ENCODE measurements at regions not wholly inside any gene's neighbourhood (a gene's known extent, or its start where the extent isn't known, plus 50 kb on each side); places are given as distances from the start of the nearest gene placed in this dataset.

GRCh38 chr18:21997207-21998143 lies 171.9 kb upstream of the GATA6 start:
- DNase-seq: no peak

DNA sequence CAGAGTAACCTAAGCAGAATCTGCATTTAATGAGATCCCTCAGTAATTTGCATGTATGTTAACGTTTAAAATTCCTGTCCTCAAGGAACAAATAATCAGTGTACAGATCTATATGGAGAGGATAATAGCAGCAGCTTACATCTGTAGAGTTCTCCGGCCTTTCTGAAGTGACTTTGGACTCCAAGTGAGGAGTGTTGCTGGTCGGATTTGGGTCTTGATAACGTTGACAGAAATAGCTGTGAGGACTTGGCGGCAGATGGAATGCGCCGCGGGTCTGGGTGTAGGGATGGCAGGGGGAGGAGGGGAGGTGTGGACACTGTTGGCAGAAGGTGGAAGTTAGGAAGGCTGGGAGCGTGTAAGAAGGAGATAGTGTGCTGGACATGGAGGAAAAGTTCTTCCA lies 170.9 kb upstream of the GATA6 start:
- DNase-seq: no peak

DNA sequence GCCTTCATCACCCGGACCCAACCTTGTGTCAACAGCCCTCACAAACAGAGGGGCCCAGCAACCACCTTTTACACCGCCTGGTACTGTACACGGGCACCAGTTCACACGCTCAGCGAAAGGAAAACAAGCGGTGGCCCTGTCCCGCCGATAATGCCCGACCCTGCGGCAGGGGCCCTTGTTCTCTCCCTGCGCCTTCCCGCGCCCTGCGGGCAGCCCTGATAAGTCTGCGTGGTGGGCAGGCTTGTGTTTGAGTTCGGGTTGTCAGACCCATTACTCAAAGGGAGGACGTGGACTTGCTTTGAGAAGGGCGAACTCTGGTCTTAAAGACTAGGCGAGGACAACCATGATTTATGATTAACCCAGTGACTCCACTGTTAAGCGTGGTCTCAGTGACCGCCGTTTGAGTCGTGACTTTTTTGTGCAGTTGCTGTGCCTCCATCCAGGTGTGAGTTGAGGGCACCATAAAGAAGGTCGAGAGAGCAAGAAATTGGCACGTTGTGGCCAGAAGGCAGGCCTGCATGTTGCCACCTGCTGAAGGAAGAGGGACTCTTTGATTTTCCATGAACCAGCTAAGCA lies 167.4 kb upstream of the GATA6 start:
- no peak for DNase-seq

GRCh38 chr18:22005191-22005841 lies 164.1 kb upstream of the GATA6 start:
- no peak for DNase-seq

- no peak for DNase-seq
Observed at GRCh38 chr18:22006458-22006857, 162.9 kb upstream of the GATA6 start.

GRCh38 chr18:22009242-22009641 lies 160.1 kb upstream of the GATA6 start:
- no peak for DNase-seq

GRCh38 chr18:22013993-22014392 lies 155.4 kb upstream of the GATA6 start:
- no peak for DNase-seq

GRCh38 chr18:22015156-22015555 lies 154.2 kb upstream of the GATA6 start:
- no peak for DNase-seq

DNA sequence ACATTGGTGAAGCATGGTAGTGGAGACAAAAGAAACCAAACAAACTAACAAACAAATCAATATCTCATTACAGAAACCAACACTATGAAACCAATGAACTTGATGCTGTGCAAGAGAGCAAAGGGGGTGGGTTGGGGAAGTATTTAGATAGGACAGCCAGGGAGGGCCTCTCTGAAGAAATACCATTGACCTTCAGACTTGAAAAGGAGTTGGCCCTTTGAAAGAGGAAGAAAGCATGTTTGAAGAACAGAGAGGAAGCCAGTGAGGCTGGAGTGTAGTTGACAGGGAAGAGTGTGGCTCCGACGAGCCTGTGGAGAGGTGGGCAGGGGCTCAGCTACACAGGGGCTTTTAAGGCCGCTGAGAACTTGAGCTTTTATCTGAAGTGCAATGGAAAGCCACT lies 151.0 kb upstream of the GATA6 start:
- no peak for DNase-seq

GRCh38 chr18:22019193-22019592 lies 150.2 kb upstream of the GATA6 start:
- DNase-seq: no peak

DNA sequence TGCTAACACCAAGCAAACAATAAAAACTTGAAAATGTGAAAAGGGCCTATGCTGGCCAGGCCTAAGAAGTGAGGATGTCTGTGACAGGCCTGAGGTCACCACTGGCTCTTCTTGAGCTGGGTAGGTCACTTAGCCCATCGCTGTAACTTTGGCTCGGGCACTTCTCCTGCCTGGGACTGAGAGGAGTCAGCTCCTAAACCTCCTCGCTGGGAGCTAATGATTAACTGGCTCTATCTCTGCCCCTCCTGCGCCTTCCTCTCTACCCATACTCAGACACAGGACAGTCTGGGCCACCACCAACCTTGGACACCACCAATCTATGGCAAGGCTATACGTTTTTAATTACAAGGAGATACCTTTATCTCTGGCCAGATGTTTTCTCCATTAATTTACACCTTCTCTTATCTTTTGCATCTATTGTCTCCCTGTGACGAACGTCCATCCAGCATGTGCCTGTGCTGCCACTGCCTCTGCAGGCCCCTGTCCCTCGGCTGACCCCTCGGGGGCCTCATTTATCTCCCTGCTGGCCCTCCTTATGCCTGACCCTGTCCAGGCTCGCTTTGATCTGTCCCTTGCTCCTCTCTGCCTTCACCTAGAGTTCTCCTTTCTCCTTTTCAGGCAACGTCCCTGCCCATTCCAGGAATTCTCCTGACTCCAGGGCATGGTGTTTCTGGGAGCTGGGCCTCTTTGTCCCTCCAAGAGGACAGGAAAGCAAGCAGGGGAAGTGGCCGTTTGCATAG lies 149.1 kb upstream of the GATA6 start:
- DNase-seq: no peak

- DNase-seq: no peak
Observed at GRCh38 chr18:22020867-22021370, 148.5 kb upstream of the GATA6 start.

DNA sequence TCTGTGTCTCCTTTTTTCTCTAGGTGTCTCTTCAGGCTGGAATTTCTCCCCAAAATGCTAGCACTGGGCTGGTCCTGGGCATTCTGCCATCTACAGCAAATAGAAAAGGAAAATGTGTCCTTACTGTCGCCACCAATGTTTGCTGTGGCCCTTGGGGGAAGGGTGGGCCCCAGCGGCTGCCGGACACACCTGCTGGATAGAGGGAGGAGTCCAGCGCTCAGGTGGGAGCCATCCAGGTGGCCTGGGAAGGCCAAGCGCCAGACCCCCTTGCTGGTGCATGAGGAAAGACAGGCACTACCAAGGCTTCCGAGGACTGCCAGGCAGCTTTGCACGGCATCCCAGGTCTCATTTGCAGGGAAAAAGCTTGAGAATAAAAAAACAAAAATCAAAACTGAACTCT lies 147.7 kb upstream of the GATA6 start:
- no peak for DNase-seq

GRCh38 chr18:22024924-22025323 lies 144.5 kb upstream of the GATA6 start:
- DNase-seq: no peak

DNA sequence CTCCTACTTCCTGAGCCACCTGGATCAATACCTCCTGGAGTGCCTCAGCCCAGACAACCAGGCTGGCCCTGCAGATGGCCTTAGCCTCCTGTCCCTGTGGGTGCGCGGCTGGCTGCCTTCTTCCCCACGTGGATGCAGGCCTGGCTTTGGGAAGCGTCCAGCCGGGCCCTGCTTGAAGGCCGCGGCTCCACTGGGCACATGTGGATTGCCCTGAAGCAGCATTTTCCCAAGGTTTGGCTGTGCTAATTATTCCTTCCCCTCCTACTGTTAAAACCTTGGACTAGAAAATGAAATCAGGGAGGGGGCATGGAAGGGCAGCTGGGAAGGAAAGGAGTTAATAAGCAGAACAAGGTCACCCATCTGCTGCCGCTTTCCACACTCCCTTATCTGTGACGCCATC lies 143.0 kb upstream of the GATA6 start:
- DNase-seq: no peak

GRCh38 chr18:22026889-22027288 lies 142.5 kb upstream of the GATA6 start:
- DNase-seq: no peak

DNA sequence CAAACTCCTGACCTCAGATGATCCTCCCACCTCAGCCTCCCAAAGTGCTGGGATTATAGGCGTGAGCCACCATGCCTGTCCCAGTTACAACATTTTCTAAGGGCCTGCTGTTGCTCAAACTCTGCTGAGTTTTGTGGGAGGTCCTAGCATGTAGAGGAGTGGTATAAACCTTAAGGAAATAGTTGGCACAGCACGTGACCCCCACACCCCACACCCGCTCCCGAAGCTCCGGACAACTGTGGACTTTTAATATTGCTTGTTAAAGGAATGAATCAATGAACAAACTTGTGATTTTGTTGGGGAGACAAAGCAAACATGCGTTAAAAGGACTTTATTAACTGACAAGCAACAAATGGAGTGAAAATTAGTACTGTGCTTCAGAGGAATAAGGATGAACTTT lies 137.8 kb upstream of the GATA6 start:
- DNase-seq: no peak

DNA sequence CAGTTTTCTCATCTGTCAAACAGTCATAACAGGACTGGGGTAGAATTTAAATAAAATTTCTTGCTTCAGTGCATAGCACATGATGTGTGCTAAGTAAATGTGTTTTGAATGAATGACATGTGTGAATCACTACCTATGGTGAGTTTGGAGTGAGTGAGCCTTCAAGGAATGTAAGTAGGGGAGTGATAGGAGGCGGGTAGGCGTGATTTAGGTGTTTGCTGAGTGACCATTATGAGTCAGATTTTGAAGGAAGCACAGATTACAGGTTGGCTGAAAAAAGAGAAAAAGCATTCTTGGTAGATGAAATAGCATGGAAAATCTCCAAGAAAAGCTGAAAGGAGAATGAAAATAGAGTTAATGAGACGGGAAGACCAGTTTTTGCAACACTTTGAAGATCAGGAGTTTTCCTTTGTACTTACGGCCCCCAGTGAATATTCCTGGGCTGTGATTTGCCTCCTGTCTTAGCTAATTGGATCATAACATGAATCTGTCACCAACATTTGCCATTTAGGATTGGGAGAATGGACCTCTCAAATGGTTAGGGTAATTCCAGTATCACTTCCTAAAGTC lies 136.9 kb upstream of the GATA6 start:
- no peak for DNase-seq

- DNase-seq: no peak
Observed at GRCh38 chr18:22033085-22033484, 136.3 kb upstream of the GATA6 start.

- DNase-seq: no peak
Observed at GRCh38 chr18:22034276-22034675, 135.1 kb upstream of the GATA6 start.

DNA sequence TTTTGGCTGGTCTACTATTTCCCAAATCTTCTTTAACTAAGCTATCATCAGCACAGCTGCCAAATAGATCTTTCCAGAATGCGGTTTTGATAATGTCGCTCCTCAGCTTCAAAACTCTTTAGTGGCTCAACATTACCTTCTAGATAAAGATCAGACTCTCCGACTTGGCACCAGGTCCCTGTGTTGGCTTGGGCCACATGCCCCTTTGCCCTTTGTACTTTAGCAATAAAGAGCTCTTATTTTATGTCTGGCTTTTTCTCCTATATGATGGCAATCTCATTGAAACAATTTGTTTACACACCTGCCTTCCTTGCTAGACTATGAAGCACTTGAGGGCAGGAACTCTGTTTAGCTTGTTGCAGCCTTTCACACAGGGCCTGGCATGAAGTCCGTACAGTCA lies 128.9 kb upstream of the GATA6 start:
- no peak for DNase-seq

DNA sequence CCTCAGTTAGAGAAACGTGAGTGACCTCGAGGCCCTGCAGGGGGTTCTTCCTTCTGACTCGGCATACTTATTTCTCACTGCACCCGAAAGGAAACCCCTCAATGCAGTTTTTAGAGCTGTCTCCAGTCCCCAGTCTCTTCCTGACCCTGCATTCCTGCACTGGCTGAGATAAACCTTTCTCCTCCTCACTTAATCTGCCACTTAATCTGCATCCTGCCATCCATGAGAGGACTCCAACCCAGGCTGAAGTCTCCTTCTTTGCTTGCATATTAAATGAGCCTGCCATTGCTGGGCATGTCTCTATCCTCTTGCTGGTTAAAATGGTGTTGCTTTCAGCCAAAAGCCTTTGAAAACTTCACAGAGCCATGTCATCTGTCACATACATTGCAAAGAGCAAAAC lies 125.6 kb upstream of the GATA6 start:
- DNase-seq: no peak

Data from activated naive CD4-positive, alpha-beta T cell treated with Interleukin-2 at 50 U/mL for 16 hours (primary cell).